ENCODE measurements at regions not wholly inside any gene's neighbourhood (a gene's known extent, or its start where the extent isn't known, plus 50 kb on each side); places are given as distances from the start of the nearest gene placed in this dataset.

DNA sequence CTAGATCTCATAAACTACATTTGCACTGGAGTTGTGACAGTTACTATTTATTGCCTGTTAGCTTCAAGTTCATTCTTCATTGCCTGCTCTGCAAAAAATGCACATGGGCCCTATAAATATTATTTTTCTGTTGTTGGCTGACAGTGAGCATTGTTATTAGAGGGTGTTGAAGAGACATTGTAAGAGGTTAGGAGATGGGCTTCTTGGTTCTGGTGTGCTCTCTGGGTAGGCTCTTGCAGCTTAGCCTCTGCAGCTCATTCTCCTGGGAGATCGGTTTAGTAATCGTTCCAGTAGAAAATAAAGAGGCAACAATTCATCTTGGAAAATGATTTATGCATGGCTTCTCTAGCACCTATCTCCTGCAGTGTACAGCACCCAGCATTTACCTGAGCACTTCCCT is 113.8 kb upstream of the SCN7A start:
- no TSS peak for BruUV-seq (replicated peaks)
- no peaks in the 10 kb centered on the region for H3K36me3 ChIP-seq (ENCODE audit: control insufficient read depth in 2 of 2, insufficient read depth in 2 of 2, low read length in 1 of 2)
- no peak for DNase-seq (ENCODE audit: low read depth, low spot score)
- in situ Hi-C loops (cut with MboI) (no loop called here), intact Hi-C loops (cut with micrococcal nuclease; ENCODE audit: unreplicated experiment) (no loop called here)
- 32% methylated on average over 2 of the region's 2 CpGs for WGBS (ENCODE audit: insufficient coverage, insufficient replicate concordance, low lambda C conversion rate, missing lambda C conversion rate)
- H3K9me3 ChIP-seq (replicated peaks; ENCODE audit: control insufficient read depth, insufficient read depth, low read length): no peaks in the 10 kb centered on the region
- ChIA-PET RAD21 (ENCODE audit: unreplicated experiment) (no interaction called here), POLR2A (no interaction called here), SMC1A (ENCODE audit: uncharacterized antibody, unreplicated experiment) (no interaction called here), CTCF (no interaction called here)
- no peaks in the 10 kb centered on the region for H3K4me1 ChIP-seq (ENCODE audit: control insufficient read depth, insufficient read depth, low read length)
- H3K4me2 ChIP-seq (ENCODE audit: control insufficient read depth, insufficient read depth): no peak overlapping the region
- TF ChIP-seq E2F4 (IDR thresholded peaks at IDR 0.05; ENCODE audit: low read depth, low read length) (no peak), MYB (IDR thresholded peaks at IDR 0.05; ENCODE audit: borderline replicate concordance, low read depth, low read length) (no peak), CHD2 (IDR thresholded peaks at IDR 0.05; ENCODE audit: borderline replicate concordance, low read depth, low read length) (no peak), CEBPB (IDR thresholded peaks at IDR 0.05; ENCODE audit: borderline replicate concordance in 1 of 2, low read depth in 2 of 2, low read length in 2 of 2) (no peak), CUX1 (IDR thresholded peaks at IDR 0.05; ENCODE audit: insufficient replicate concordance, low read depth, low read length) (no peak), SMARCA5 (IDR thresholded peaks at IDR 0.05) (no peak), ZZZ3 (IDR thresholded peaks at IDR 0.05; ENCODE audit: control insufficient read depth, insufficient read length, low read depth) (no peak), YBX1 (IDR thresholded peaks at IDR 0.05) (no peak), ZNF274 (IDR thresholded peaks at IDR 0.05; ENCODE audit: insufficient read depth, insufficient read length) (no peak)
- TF ChIP-seq, protein P1, sequence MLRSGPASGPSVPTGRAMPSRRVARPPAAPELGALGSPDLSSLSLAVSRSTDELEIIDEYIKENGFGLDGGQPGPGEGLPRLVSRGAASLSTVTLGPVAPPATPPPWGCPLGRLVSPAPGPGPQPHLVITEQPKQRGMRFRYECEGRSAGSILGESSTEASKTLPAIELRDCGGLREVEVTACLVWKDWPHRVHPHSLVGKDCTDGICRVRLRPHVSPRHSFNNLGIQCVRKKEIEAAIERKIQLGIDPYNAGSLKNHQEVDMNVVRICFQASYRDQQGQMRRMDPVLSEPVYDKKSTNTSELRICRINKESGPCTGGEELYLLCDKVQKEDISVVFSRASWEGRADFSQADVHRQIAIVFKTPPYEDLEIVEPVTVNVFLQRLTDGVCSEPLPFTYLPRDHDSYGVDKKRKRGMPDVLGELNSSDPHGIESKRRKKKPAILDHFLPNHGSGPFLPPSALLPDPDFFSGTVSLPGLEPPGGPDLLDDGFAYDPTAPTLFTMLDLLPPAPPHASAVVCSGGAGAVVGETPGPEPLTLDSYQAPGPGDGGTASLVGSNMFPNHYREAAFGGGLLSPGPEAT (IDR thresholded peaks at IDR 0.05; ENCODE audit: low read depth): no peak
- H3K27me3 ChIP-seq (replicated peaks in 1 of 2; ENCODE audit: control insufficient read depth in 2 of 2, insufficient read depth in 2 of 2, low read length in 1 of 2): no peaks in the 10 kb centered on the region; a peak in 1 of 4 replicates
- no peak overlapping the region for H3K4me3 ChIP-seq
- no peak overlapping the region for H3K27ac ChIP-seq (ENCODE audit: control insufficient read depth, insufficient read depth)
- FAIRE-seq: no peak
- H3K79me2 ChIP-seq (ENCODE audit: control insufficient read depth, insufficient read depth, low read length): no peaks in the 10 kb centered on the region
- no peak overlapping the region for H3K9ac ChIP-seq (ENCODE audit: control insufficient read depth, insufficient read depth, low read length)
- no peaks in the 10 kb centered on the region for H4K20me1 ChIP-seq (ENCODE audit: control insufficient read depth, insufficient read depth)
- ATAC-seq: no peak
- no peak overlapping the region for H2AFZ ChIP-seq (ENCODE audit: control insufficient read depth, low read depth, low read length)
